NCI-H146 treated with DMSO at 0.1 percent for 48 hours (cell line): ENCODE measurements at regions not wholly inside any gene's neighbourhood (a gene's known extent, or its start where the extent isn't known, plus 50 kb on each side); places are given as distances from the start of the nearest gene placed in this dataset.
A peak's percentile ranks its signal among the peaks of the same experiment; 100 is the strongest.

Experiments
- DNase-seq: peaks from one replicate; lab custom pipeline; 2025; ENCODE audit not compliant: unreplicated experiment; lab: John Stamatoyannopoulos, UW

- no peak for DNase-seq
These were observed 702.7 kb downstream of the EPM2A start for GRCh38 chr6:145032562-145033145.

GRCh38 chr6:145034664-145035063 lies 700.7 kb downstream of the EPM2A start:
- DNase-seq: no peak

GRCh38 chr6:145036236-145036635 lies 699.1 kb downstream of the EPM2A start:
- no peak for DNase-seq

- DNase-seq: no peak
These were observed 698.3 kb downstream of the EPM2A start for GRCh38 chr6:145036848-145037567.

GRCh38 chr6:145042559-145042958 lies 692.8 kb downstream of the EPM2A start:
- DNase-seq: no peak

- no peak for DNase-seq
These were observed 691.3 kb downstream of the EPM2A start for GRCh38 chr6:145043926-145044500.

- DNase-seq: peak; percentile 19
These were observed 690.6 kb downstream of the EPM2A start for GRCh38 chr6:145044641-145045246.

- DNase-seq: peak; percentile 63
These were observed 689.7 kb downstream of the EPM2A start for GRCh38 chr6:145045582-145045981.

GRCh38 chr6:145047891-145048290 lies 687.4 kb downstream of the EPM2A start:
- DNase-seq: no peak

- DNase-seq: no peak
These were observed 683.7 kb downstream of the EPM2A start for GRCh38 chr6:145051661-145052060.

GRCh38 chr6:145055567-145055966 lies 679.8 kb downstream of the EPM2A start:
- DNase-seq: no peak

GRCh38 chr6:145060714-145061113 lies 674.6 kb downstream of the EPM2A start:
- no peak for DNase-seq

GRCh38 chr6:145063091-145063490 lies 672.2 kb downstream of the EPM2A start:
- no peak for DNase-seq

GRCh38 chr6:145067430-145067829 lies 667.9 kb downstream of the EPM2A start:
- DNase-seq: no peak

- no peak for DNase-seq
These were observed 666.7 kb downstream of the EPM2A start for GRCh38 chr6:145068577-145068976.

- DNase-seq: no peak
These were observed 665.4 kb downstream of the EPM2A start for GRCh38 chr6:145069966-145070365.

GRCh38 chr6:145070791-145071190 lies 664.5 kb downstream of the EPM2A start:
- no peak for DNase-seq

GRCh38 chr6:145071836-145072235 lies 663.5 kb downstream of the EPM2A start:
- DNase-seq: no peak

- no peak for DNase-seq
These were observed 661.5 kb downstream of the EPM2A start for GRCh38 chr6:145073811-145074210.

- no peak for DNase-seq
These were observed 660.5 kb downstream of the EPM2A start for GRCh38 chr6:145074805-145075204.

GRCh38 chr6:145075425-145075824 lies 659.9 kb downstream of the EPM2A start:
- DNase-seq: no peak
